HFF-Myc (cell line): ENCODE measurements at regions not wholly inside any gene's neighbourhood (a gene's known extent, or its start where the extent isn't known, plus 50 kb on each side); places are given as distances from the start of the nearest gene placed in this dataset.

Source experiments
- DNase-seq: peaks from one replicate; pipeline ENCODE4 v3.0.0-alpha.2; 2011; ENCODE audit warnings: low read depth; ENCODE audit errors: extremely low read depth
- H3K4me3 ChIP-seq: replicated peaks from 2 replicates; pipeline ENCODE4 v1.5.1; 2011; ENCODE audit warnings: low read depth, mild to moderate bottlenecking, control low read depth, low read length
- CTCF ChIP-seq: IDR thresholded peaks from 2 replicates; pipeline ENCODE4 v1.5.1; 2012; ENCODE audit warnings: mild to moderate bottlenecking, low read depth, low read length, control low read depth; ENCODE audit errors: missing control alignments

DNA sequence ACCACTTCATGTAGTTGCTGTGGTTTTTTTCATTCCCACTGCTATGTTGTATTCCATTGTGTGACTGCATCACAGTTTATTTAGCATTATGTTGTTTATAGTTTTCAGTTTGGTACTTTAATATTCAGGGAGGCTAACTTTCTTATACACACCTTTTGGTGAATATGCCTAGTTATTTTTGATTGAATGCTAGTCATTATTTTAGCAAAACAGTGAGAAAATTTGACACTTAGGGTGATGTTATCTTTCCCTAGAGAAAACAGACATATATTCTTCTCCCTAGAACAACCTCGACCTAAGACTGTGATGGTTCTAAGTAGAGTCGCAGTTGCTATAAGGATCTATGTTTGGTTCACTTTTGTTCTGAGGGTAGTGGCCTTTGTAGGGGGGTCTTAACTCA, 120.8 kb upstream of the B3GAT2 start:
- no peak for TF ChIP-seq CTCF
- no peak overlapping the region for H3K4me3 ChIP-seq
- DNase-seq: no peak

DNA sequence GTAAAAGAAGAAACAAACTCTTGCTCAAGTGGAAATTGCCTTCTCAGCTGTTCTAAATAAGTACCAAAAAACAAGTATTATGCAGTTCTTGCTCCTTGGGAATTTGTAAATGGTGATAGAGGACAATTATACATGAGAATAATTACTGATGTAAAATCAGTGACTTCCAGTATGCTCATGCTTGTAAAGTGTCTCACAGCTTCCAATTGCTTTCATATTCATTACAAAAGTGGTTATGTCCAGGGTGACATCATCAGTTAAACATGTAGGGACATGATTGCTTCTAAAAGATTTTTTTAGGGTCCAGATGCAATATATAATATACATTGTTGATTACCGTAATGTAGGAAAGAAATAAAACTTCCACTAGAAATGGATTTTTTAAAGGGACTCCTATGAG, 122.8 kb upstream of the B3GAT2 start:
- no peak for DNase-seq
- TF ChIP-seq CTCF: no peak
- no peak overlapping the region for H3K4me3 ChIP-seq

DNA sequence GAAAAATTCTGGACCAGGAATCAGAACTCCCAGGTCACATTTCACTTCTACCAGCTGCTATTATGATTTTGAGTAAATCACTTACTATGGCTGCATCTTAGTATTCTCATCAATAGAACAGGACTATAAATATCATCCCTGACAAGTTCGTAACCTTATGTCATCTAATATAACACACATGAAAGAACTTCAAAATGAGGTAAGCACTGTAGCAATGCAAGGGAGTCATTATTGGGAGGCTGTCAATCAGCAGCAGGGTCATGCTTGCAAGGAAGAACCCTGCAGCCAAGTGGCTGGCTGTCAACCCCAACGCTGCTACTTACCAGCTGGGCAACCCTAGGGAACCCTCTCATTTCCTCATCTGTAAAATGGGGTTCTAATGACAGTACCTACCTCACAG, 123.3 kb upstream of the B3GAT2 start:
- TF ChIP-seq CTCF: no peak
- no peak overlapping the region for H3K4me3 ChIP-seq
- no peak for DNase-seq

DNA sequence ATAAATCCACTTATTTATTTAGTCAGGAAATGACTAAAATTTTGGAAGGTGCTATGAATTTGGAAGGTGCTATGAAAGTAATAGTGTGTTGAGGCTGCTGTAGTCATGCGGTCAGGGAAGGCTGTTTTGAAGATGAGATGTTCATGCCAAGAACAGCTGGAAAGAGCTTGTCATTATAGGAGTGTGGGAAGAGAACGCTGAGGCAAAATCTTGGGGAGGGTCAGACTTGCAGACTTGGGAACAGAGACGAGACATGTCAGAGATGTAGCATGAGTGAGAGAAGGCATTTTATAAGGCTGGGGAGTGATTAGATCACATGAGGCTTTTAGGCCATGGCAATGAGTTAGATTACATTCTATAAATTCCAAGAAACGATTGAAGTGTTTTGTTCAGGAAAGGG, 124.0 kb upstream of the B3GAT2 start:
- TF ChIP-seq CTCF: no peak
- no peak overlapping the region for H3K4me3 ChIP-seq
- DNase-seq: no peak

DNA sequence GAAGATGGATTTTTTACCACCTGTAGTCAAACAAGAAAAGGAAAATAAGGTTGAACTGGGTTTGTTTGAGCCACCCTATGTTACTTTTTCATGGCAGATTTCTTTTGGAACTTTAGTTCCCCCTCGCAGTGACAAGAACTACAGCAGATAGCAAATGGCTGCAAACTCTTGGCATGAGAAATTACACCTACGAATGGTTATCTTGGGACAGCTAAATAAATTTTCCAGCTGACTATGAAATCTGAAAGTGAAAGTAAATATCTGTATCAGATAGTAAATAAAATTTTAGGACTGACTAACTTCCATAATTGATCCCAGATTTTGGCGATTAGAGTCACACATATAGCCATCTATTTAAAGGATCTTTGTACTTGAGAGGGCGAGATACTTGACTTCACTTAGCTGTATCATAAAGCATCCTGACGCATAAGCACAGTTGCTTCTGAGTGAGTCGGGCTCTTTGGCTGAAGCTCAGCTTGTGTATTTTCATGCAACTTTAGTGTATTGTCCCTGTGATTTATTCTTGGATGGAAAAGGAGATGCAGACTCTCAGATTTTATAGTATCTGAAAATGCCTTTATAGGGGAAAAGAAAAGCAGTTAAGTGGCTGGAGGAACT, 125.3 kb upstream of the B3GAT2 start:
- TF ChIP-seq CTCF: no peak
- H3K4me3 ChIP-seq: no peak overlapping the region
- DNase-seq: peak; percentile 11

DNA sequence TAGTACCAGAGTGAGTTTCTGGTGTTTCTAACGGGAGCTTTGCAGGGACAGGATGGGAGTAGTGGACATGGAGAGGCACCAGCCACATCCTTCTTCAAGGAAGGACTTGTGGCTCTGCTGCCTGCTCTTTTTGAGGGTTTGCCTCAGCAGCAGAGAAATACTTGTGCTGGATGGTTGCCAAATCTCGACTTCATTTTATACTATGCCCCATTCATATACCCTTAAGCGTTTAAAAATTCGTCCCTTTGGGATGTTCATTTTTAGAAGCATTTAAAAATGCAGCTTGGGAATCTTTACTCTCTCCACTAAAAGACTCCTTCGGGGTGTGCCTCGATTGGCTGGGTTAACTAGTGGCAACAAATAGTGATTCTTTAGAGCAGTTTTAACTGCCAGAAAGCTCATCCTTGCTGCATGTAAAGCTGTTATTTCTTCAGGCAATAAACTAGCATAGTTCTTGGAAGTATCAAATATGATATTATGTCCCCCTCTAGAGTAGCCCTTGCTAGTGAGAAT, 126.5 kb upstream of the B3GAT2 start:
- no peak overlapping the region for H3K4me3 ChIP-seq
- no peak for TF ChIP-seq CTCF
- no peak for DNase-seq

GRCh38 chr6:71088166-71088565, 131.3 kb upstream of the B3GAT2 start:
- DNase-seq: no peak
- no peak for TF ChIP-seq CTCF
- H3K4me3 ChIP-seq: no peak overlapping the region
